Fibroblast of the aortic adventitia (primary cell): ENCODE measurements at regions not wholly inside any gene's neighbourhood (a gene's known extent, or its start where the extent isn't known, plus 50 kb on each side); places are given as distances from the start of the nearest gene placed in this dataset.

Source experiments
- DNase-seq: peaks from one replicate; pipeline ENCODE4 v3.0.0-alpha.2; 2010; ENCODE audit warnings: low read depth
- H3K4me3 ChIP-seq: 2 replicates; pipeline ENCODE4 v1.5.1; 2011; ENCODE audit warnings: low read depth, mild to moderate bottlenecking, control low read depth, low read length, moderate library complexity
- TF ChIP-seq, protein P1 (sequence below): IDR thresholded peaks from 2 replicates; pipeline ENCODE4 v1.5.1; 2011; ENCODE audit warnings: mild to moderate bottlenecking, low read length, control low read depth, inconsistent platforms; ENCODE audit not compliant: insufficient read depth

- TF ChIP-seq, protein P1, sequence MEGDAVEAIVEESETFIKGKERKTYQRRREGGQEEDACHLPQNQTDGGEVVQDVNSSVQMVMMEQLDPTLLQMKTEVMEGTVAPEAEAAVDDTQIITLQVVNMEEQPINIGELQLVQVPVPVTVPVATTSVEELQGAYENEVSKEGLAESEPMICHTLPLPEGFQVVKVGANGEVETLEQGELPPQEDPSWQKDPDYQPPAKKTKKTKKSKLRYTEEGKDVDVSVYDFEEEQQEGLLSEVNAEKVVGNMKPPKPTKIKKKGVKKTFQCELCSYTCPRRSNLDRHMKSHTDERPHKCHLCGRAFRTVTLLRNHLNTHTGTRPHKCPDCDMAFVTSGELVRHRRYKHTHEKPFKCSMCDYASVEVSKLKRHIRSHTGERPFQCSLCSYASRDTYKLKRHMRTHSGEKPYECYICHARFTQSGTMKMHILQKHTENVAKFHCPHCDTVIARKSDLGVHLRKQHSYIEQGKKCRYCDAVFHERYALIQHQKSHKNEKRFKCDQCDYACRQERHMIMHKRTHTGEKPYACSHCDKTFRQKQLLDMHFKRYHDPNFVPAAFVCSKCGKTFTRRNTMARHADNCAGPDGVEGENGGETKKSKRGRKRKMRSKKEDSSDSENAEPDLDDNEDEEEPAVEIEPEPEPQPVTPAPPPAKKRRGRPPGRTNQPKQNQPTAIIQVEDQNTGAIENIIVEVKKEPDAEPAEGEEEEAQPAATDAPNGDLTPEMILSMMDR = no peak
- DNase-seq = no peak
- H3K4me3 ChIP-seq = no peak overlapping the region
These were observed 358.6 kb downstream of the RBM43 start for GRCh38 chr2:150903055-150903454.

DNA sequence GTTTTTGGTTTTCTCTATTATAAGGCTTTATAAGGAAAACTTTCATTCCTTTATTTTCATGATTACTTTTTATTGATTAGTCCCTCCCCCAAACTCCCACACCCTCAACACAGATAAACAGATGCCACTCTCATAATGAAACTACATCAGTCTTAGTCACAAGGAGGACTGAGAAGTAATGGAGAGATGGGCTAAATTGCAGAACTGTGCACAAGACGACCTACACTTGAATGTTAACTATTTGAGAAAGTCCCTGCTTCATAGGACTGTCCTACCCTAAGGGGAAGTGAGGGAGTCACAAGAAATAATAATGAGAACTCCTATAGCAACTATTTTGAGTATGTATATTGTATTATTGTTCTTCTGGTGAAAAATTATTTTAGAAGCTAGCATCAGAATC is 360.8 kb downstream of the RBM43 start:
- H3K4me3 ChIP-seq = no peak overlapping the region
- TF ChIP-seq, protein P1 = no peak
- DNase-seq = no peak

DNA sequence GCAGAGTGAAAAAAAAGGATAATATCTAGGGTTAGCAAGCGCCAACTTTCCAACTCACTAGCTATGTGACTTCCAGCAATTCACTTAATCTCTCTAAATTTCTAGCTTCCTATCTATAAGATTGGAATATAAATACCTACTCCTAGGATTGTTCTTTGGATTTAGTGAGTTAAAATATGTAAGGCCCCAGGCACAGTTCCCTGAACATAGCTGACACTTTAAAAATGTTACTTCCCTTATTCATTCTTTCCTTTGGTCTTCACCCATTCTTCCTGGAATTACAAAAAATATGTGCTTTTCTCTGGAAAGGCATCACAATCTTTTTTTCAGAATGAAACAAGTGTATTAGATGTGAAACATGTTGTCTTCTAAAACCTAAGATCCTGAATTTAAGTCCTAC is 365.7 kb downstream of the RBM43 start:
- no peak for DNase-seq
- H3K4me3 ChIP-seq = no peak overlapping the region
- TF ChIP-seq, protein P1 = no peak

GRCh38 chr2:150889141-150889540 is 372.5 kb downstream of the RBM43 start:
- TF ChIP-seq, protein P1 = no peak
- no peak for DNase-seq
- no peak overlapping the region for H3K4me3 ChIP-seq

DNA sequence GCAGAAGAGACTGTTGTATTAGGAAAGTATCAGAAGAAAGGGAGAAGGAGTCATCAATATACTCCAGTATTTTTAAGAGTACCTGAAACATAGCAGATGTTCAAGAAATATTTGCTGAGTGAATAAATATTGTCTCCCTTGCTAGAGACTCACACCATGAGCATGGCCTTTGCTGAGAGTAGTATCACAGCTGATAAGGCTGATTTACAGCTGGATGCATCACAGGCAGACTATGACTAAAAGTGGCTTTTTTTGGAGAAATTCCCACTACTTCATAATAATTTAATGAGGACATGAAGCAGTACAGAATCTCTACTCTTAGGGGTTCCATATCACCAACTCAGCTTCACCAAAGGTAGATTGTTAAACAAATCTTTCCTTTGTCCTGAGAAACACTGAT is 373.3 kb downstream of the RBM43 start:
- TF ChIP-seq, protein P1 = no peak
- no peak overlapping the region for H3K4me3 ChIP-seq
- DNase-seq = peak; percentile 81

DNA sequence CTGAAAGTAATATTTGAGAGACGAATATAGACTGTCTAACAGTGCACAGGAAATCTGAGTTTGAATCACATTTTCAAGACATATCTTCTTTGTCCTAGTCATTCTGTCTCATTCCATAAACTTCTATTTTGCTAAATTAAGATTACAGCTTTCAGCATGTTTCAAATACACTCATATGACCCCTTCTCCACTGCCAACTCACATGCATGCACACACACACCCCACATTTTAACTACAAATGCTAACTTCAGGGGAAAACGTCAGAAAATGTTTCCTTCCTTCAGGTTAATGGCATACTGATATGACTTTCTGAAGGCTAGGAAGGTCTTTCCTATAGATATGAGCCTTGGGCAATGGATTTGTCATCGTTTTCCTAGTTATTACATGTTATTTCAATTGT is 373.7 kb downstream of the RBM43 start:
- peak; percentile 54 for DNase-seq
- TF ChIP-seq, protein P1 = no peak
- H3K4me3 ChIP-seq = no peak overlapping the region

GRCh38 chr2:150885774-150886386 is 375.8 kb downstream of the RBM43 start:
- TF ChIP-seq, protein P1 = no peak
- no peak for DNase-seq
- H3K4me3 ChIP-seq = no peak overlapping the region
